Osteoblast (primary cell): ENCODE measurements at regions not wholly inside any gene's neighbourhood (a gene's known extent, or its start where the extent isn't known, plus 50 kb on each side); places are given as distances from the start of the nearest gene placed in this dataset.
A peak's percentile ranks its signal among the peaks of the same experiment; 100 is the strongest.

Source experiments
- DNase-seq: peaks from one replicate; pipeline ENCODE4 v3.0.0; 2011; ENCODE audit warnings: low spot score, mixed read lengths; ENCODE audit not compliant: insufficient read length; ENCODE audit errors: missing footprints
- H2AFZ ChIP-seq: 2 replicates; pipeline ENCODE4 v1.6.0; 2011; ENCODE audit warnings: mild to moderate bottlenecking, low read length
- H3K27ac ChIP-seq: 2 replicates; pipeline ENCODE4 v1.5.1; 2011; ENCODE audit warnings: mild to moderate bottlenecking, low read depth, low read length, moderate library complexity
- H3K27me3 ChIP-seq: 2 replicates; pipeline ENCODE4 v1.6.0; 2012; ENCODE audit warnings: mild to moderate bottlenecking, control low read depth, inconsistent platforms, low read length, moderate library complexity; ENCODE audit not compliant: insufficient read depth
- H3K36me3 ChIP-seq: 2 replicates; pipeline ENCODE4 v1.5.1; 2011; ENCODE audit warnings: mild to moderate bottlenecking, low read length, control low read depth, moderate library complexity; ENCODE audit not compliant: insufficient read depth
- H3K4me1 ChIP-seq: 2 replicates; pipeline ENCODE4 v1.5.1; 2011; ENCODE audit warnings: mild to moderate bottlenecking, low read length, control low read depth, moderate library complexity; ENCODE audit not compliant: insufficient read depth
- H3K4me2 ChIP-seq: 2 replicates; pipeline ENCODE4 v1.6.0; 2011; ENCODE audit warnings: mild to moderate bottlenecking, low read length; ENCODE audit not compliant: insufficient read depth
- H3K4me3 ChIP-seq: fragments of 200-600 bp; sonication (generic); 3 replicates; pipeline ENCODE4 v1.5.1; 2012; ENCODE audit warnings: mild to moderate bottlenecking, low read length, inconsistent platforms; ENCODE audit not compliant: insufficient read depth
- H3K79me2 ChIP-seq: 2 replicates; pipeline ENCODE4 v1.6.0; 2012; ENCODE audit warnings: mild to moderate bottlenecking, low read length, control low read depth, inconsistent platforms; ENCODE audit not compliant: insufficient read depth
- H3K9me3 ChIP-seq: 2 replicates; pipeline ENCODE4 v1.5.1; 2011; ENCODE audit warnings: low read depth, low read length, control low read depth
- H4K20me1 ChIP-seq: 2 replicates; pipeline ENCODE4 v1.6.0; 2012; ENCODE audit warnings: mild to moderate bottlenecking, low read length, control low read depth; ENCODE audit not compliant: insufficient read depth
- TF ChIP-seq, protein P1 (sequence below): IDR thresholded peaks from 2 replicates; pipeline ENCODE4 v1.5.1; 2011; ENCODE audit warnings: mild to moderate bottlenecking, low read depth, low read length, moderate library complexity; ENCODE audit errors: extremely low read depth

DNA sequence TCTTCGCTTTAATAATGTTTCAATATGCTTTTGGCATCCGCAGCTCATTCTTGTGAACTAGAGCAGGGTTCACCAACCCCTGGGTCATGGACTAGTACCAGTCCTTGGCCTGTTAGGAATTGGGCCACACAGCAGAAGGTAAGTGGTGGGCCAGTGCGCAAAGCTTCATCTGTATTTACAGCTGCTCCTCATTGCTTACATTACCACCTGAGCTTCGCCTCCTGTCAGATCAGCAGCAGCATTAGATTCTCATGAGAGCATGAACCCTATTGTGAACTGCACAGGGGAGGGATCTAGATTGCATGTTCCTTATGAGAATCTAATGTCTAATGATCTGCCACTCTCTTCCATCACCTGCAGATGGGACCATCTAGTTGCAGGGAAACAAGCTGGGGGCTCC lies 75.5 kb upstream of the GGTLC1 start:
- DNase-seq: no peak
- TF ChIP-seq, protein P1, sequence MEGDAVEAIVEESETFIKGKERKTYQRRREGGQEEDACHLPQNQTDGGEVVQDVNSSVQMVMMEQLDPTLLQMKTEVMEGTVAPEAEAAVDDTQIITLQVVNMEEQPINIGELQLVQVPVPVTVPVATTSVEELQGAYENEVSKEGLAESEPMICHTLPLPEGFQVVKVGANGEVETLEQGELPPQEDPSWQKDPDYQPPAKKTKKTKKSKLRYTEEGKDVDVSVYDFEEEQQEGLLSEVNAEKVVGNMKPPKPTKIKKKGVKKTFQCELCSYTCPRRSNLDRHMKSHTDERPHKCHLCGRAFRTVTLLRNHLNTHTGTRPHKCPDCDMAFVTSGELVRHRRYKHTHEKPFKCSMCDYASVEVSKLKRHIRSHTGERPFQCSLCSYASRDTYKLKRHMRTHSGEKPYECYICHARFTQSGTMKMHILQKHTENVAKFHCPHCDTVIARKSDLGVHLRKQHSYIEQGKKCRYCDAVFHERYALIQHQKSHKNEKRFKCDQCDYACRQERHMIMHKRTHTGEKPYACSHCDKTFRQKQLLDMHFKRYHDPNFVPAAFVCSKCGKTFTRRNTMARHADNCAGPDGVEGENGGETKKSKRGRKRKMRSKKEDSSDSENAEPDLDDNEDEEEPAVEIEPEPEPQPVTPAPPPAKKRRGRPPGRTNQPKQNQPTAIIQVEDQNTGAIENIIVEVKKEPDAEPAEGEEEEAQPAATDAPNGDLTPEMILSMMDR: no peak
- no peaks in the 10 kb centered on the region for H3K4me1 ChIP-seq
- no peaks in the 10 kb centered on the region for H4K20me1 ChIP-seq
- H3K9me3 ChIP-seq: no peaks in the 10 kb centered on the region
- H3K36me3 ChIP-seq: no peaks in the 10 kb centered on the region
- no peak overlapping the region for H3K27ac ChIP-seq
- H3K79me2 ChIP-seq: no peaks in the 10 kb centered on the region
- no peak overlapping the region for H3K4me3 ChIP-seq
- no peak overlapping the region for H2AFZ ChIP-seq
- no peak overlapping the region for H3K4me2 ChIP-seq
- H3K27me3 ChIP-seq: no peaks in the 10 kb centered on the region

DNA sequence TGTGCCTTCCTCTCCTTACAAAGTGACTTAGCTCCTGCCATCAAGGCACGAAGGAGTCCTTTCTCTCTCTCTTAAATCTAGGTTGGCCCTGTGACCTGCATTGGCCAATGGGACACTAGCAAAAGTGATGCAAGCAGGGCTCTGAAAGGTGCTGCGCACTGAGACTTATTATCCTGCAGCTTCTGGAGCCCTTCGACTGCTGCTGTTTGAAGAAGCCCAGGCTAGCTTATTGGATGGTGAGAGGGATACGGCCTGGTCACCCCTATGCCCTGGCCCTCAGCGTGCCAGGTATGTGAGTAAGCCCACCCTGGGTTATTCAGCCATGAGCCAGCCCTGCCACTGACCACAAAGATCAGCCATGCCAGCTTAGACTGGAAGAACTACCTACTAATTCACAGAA lies 74.5 kb upstream of the GGTLC1 start:
- Histone ChIP-seq H4K20me1 (no peaks in the 10 kb centered on the region), H3K9me3 (no peaks in the 10 kb centered on the region), H3K79me2 (no peaks in the 10 kb centered on the region), H2AFZ (no peak overlapping the region), H3K4me3 (no peak overlapping the region), H3K36me3 (no peaks in the 10 kb centered on the region), H3K4me2 (no peak overlapping the region), H3K4me1 (no peaks in the 10 kb centered on the region), H3K27ac (no peak overlapping the region), H3K27me3 (no peaks in the 10 kb centered on the region)
- no peak for DNase-seq
- TF ChIP-seq, protein P1: no peak

DNA sequence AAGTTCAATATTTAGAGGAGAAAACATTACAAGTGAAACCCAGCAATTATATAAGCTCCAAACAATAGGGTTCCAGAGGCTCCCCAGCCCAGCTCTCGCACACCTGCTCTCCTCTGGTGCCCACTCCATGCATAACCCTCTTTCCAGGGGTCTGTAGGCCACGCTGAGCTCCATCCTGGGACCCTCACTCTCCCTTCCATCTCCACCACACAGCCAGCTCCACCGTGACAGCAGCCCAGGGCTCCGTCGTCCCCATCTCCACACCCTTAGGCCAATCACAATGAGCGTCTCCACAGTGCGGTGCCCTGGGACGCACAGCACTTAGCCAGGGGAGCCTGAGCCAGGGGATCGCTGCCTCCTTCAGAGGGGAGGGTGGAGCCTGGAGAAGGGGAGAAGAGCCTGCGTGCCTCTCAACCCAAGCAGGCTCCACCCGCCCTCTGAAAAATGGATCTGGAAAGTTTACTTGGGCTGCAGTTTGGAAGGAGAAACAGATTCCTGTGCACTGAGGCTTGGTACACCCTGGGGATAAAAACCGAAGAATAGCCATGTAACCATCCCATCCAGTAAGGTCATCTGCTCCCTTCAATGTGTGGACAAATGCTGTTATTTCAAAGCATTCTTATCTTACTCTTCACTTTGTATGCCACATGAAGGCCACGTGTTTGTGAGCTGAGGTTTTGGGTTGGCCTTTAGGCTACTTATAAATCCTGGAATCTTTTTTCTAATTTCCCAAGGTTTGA lies 72.4 kb upstream of the GGTLC1 start:
- Histone ChIP-seq H3K4me1 (no peaks in the 10 kb centered on the region), H3K4me2 (no peak overlapping the region), H3K27ac (no peak overlapping the region), H3K9me3 (no peaks in the 10 kb centered on the region), H4K20me1 (no peaks in the 10 kb centered on the region), H3K79me2 (no peaks in the 10 kb centered on the region), H3K27me3 (no peaks in the 10 kb centered on the region), H2AFZ (peak overlapping the region; percentile 30), H3K4me3 (no peak overlapping the region), H3K36me3 (no peaks in the 10 kb centered on the region)
- TF ChIP-seq, protein P1: no peak
- DNase-seq: no peak

DNA sequence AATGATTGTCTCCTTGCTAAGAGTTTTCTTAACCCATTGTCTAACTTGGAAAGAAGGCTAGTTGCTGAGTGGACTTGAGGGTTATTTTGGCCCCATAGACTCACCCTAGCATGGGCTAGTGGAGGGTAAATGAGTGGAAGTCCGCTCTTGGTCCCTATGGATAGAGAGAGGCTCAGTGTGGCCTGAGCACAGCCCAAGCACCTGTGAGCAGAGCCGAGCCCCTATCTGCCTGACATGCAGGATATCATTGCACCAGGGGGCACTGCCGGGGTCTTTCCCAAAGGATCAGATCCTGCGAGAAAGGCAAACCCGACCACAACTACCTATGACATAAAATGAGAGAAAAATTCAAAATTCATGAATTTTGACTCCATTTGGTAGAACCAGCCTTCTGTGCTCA lies 70.6 kb upstream of the GGTLC1 start:
- H3K79me2 ChIP-seq: no peaks in the 10 kb centered on the region
- no peak overlapping the region for H3K4me3 ChIP-seq
- no peaks in the 10 kb centered on the region for H3K36me3 ChIP-seq
- TF ChIP-seq, protein P1: no peak
- H3K27ac ChIP-seq: no peak overlapping the region
- H3K4me1 ChIP-seq: no peaks in the 10 kb centered on the region
- H3K27me3 ChIP-seq: no peaks in the 10 kb centered on the region
- no peak for DNase-seq
- no peaks in the 10 kb centered on the region for H4K20me1 ChIP-seq
- no peak overlapping the region for H2AFZ ChIP-seq
- H3K4me2 ChIP-seq: no peak overlapping the region
- H3K9me3 ChIP-seq: no peaks in the 10 kb centered on the region
